ENCODE measurements at regions not wholly inside any gene's neighbourhood (a gene's known extent, or its start where the extent isn't known, plus 50 kb on each side); places are given as distances from the start of the nearest gene placed in this dataset.

DNA sequence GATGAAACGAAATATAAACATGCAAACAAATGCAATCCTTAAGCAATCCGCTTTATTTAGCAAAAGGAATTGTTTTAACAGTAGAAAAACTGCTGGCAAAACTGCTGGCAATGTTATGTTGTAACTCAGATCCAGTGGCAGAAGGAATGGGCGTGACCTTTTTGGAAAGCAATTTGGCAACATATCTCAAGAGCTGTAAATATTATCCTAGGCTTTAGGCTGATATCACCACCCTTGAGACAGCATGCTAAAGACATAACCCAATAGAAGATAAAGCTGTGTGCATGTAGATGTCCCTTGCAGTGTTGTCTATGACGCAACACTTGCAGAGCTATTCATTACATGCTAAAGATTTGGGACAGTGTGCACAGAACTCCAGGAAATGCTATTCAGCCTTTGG lies 138.5 kb downstream of the DICER1 start:
- H3K36me3 ChIP-seq (ENCODE audit: control insufficient read depth in 2 of 2, insufficient read depth in 2 of 2, low read length in 2 of 2): no peaks in the 10 kb centered on the region
- H3K27me3 ChIP-seq (ENCODE audit: control insufficient read depth in 2 of 2, insufficient read depth in 2 of 2, low read length in 2 of 2): peaks cover 0 to 2% of the 10 kb centered on the region in 2 donors
- no peak overlapping the region for H3K4me3 ChIP-seq (ENCODE audit: low read length in 2 of 2)
- H3K9me3 ChIP-seq (ENCODE audit: control insufficient read depth in 2 of 2, low read length in 2 of 2): no peaks in the 10 kb centered on the region
- no peak overlapping the region for H3K27ac ChIP-seq (ENCODE audit: low read depth in 2 of 2, low read length in 2 of 2)
- no peaks in the 10 kb centered on the region for H3K4me1 ChIP-seq (ENCODE audit: control insufficient read depth in 2 of 2, insufficient read depth in 2 of 2, low read length in 2 of 2)
- H3K9ac ChIP-seq (ENCODE audit: low read depth in 1 of 2, low read length in 2 of 2): no peak overlapping the region

DNA sequence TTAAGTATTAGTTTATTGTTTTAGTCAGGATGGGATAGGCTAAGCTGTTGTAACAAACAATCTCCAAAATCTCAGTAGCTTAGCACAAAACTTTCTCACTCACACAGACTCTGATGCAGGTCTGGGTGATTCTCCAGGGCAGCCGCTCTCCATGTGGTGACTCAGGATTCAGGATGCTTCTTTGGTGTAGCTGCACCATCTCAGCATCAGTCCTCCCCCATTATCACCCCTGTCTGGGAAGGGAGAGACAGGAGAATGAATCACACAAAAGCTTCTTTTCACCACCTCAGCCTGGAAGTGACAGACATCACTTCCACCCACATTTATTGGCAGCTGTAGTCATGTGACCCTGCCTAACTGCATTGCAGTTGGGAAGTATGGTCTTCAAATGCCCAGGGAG lies 142.3 kb downstream of the DICER1 start:
- Histone ChIP-seq H3K36me3 (ENCODE audit: control insufficient read depth in 2 of 2, insufficient read depth in 2 of 2, low read length in 2 of 2) (no peaks in the 10 kb centered on the region), H3K9me3 (ENCODE audit: control insufficient read depth in 2 of 2, low read length in 2 of 2) (no peaks in the 10 kb centered on the region), H3K27me3 (ENCODE audit: control insufficient read depth in 2 of 2, insufficient read depth in 2 of 2, low read length in 2 of 2) (peaks cover 2 to 4% of the 10 kb centered on the region in 2 donors), H3K27ac (ENCODE audit: low read depth in 2 of 2, low read length in 2 of 2) (no peak overlapping the region), H3K4me1 (ENCODE audit: control insufficient read depth in 2 of 2, insufficient read depth in 2 of 2, low read length in 2 of 2) (peaks cover 0 to 2% of the 10 kb centered on the region in 2 donors), H3K4me3 (ENCODE audit: low read length in 2 of 2) (no peak overlapping the region), H3K9ac (ENCODE audit: low read depth in 1 of 2, low read length in 2 of 2) (no peak overlapping the region)

GRCh38 chr14:95014036-95014435 lies 143.3 kb downstream of the DICER1 start:
- no peak overlapping the region for H3K27ac ChIP-seq (ENCODE audit: low read depth in 2 of 2, low read length in 2 of 2)
- no peaks in the 10 kb centered on the region for H3K36me3 ChIP-seq (ENCODE audit: control insufficient read depth in 2 of 2, insufficient read depth in 2 of 2, low read length in 2 of 2)
- H3K9me3 ChIP-seq (ENCODE audit: control insufficient read depth in 2 of 2, low read length in 2 of 2): no peaks in the 10 kb centered on the region
- H3K27me3 ChIP-seq (ENCODE audit: control insufficient read depth in 2 of 2, insufficient read depth in 2 of 2, low read length in 2 of 2): peaks cover 2 to 4% of the 10 kb centered on the region in 2 donors
- H3K4me1 ChIP-seq (ENCODE audit: control insufficient read depth in 2 of 2, insufficient read depth in 2 of 2, low read length in 2 of 2): peaks cover 0 to 2% of the 10 kb centered on the region in 2 donors
- no peak overlapping the region for H3K9ac ChIP-seq (ENCODE audit: low read depth in 1 of 2, low read length in 2 of 2)
- no peak overlapping the region for H3K4me3 ChIP-seq (ENCODE audit: low read length in 2 of 2)

DNA sequence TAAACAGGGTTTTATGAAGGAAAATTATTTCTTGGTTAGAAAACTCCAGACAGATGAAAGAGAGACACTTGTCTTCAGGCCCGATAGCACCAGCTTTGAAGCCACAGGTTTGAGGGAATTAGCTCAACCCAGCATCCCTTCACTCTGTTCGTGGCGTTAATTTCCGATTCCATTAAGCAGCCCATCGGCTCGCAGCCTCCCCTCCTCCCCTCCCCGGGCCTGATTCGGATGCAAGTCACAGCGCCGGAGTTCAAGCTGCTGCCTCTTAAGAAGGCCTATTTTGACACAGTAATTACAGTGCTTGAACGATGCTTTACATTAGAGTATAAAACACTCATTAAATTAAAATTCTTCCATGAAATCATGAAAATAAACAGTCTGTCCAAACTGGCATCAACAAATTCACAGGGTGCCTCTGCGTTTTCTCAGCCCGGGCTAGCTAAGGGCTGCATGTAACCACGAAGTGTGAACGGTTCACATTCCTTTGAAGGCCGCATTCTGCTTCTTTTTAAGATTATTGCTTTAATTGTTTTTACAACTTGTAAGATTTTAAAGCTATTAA lies 145.8 kb downstream of the DICER1 start:
- H3K4me1 ChIP-seq (ENCODE audit: control insufficient read depth in 2 of 2, insufficient read depth in 2 of 2, low read length in 2 of 2): peaks cover 0 to 2% of the 10 kb centered on the region in 2 donors
- H3K27ac ChIP-seq (ENCODE audit: low read depth in 2 of 2, low read length in 2 of 2): no peak overlapping the region
- no peaks in the 10 kb centered on the region for H3K9me3 ChIP-seq (ENCODE audit: control insufficient read depth in 2 of 2, low read length in 2 of 2)
- H3K36me3 ChIP-seq (ENCODE audit: control insufficient read depth in 2 of 2, insufficient read depth in 2 of 2, low read length in 2 of 2): no peaks in the 10 kb centered on the region
- H3K27me3 ChIP-seq (ENCODE audit: control insufficient read depth in 2 of 2, insufficient read depth in 2 of 2, low read length in 2 of 2): peaks cover 2 to 4% of the 10 kb centered on the region in 2 donors
- no peak overlapping the region for H3K4me3 ChIP-seq (ENCODE audit: low read length in 2 of 2)
- H3K9ac ChIP-seq (ENCODE audit: low read depth in 1 of 2, low read length in 2 of 2): no peak overlapping the region

- H3K4me1 ChIP-seq (ENCODE audit: control insufficient read depth in 2 of 2, insufficient read depth in 2 of 2, low read length in 2 of 2): peaks cover 0 to 2% of the 10 kb centered on the region in 2 donors
- no peak overlapping the region for H3K27ac ChIP-seq (ENCODE audit: low read depth in 2 of 2, low read length in 2 of 2)
- no peaks in the 10 kb centered on the region for H3K36me3 ChIP-seq (ENCODE audit: control insufficient read depth in 2 of 2, insufficient read depth in 2 of 2, low read length in 2 of 2)
- H3K27me3 ChIP-seq (ENCODE audit: control insufficient read depth in 2 of 2, insufficient read depth in 2 of 2, low read length in 2 of 2): peaks cover 2 to 4% of the 10 kb centered on the region in 2 donors
- no peak overlapping the region for H3K9ac ChIP-seq (ENCODE audit: low read depth in 1 of 2, low read length in 2 of 2)
- no peaks in the 10 kb centered on the region for H3K9me3 ChIP-seq (ENCODE audit: control insufficient read depth in 2 of 2, low read length in 2 of 2)
- H3K4me3 ChIP-seq (ENCODE audit: low read length in 2 of 2): no peak overlapping the region
These were observed 148.7 kb downstream of the DICER1 start for GRCh38 chr14:95008445-95009217.

GRCh38 chr14:95007921-95008320 lies 149.4 kb downstream of the DICER1 start:
- Histone ChIP-seq H3K4me1 (ENCODE audit: control insufficient read depth in 2 of 2, insufficient read depth in 2 of 2, low read length in 2 of 2) (peaks cover 0 to 2% of the 10 kb centered on the region in 2 donors), H3K4me3 (ENCODE audit: low read length in 2 of 2) (no peak overlapping the region), H3K9me3 (ENCODE audit: control insufficient read depth in 2 of 2, low read length in 2 of 2) (no peaks in the 10 kb centered on the region), H3K27ac (ENCODE audit: low read depth in 2 of 2, low read length in 2 of 2) (no peak overlapping the region), H3K36me3 (ENCODE audit: control insufficient read depth in 2 of 2, insufficient read depth in 2 of 2, low read length in 2 of 2) (no peaks in the 10 kb centered on the region), H3K9ac (ENCODE audit: low read depth in 1 of 2, low read length in 2 of 2) (no peak overlapping the region), H3K27me3 (ENCODE audit: control insufficient read depth in 2 of 2, insufficient read depth in 2 of 2, low read length in 2 of 2) (peaks cover 2 to 4% of the 10 kb centered on the region in 2 donors)

DNA sequence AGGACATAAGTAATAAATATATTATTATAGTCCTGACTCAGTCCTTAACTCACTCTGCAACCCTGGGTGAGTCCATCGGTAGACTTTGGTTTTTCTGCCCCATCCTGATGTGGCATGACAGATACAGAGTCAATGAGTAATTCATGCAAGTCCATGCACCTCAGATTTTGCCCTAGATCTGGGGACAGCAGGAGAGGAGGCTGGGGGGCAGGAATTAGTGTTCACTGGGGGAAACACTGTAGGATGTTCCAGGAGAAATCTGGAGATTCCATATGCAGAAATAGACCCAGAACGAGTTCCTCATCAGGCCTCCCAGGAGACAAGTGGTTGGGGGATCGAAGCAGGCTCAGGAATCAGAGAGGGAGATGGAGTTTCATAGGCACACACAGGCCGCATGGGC lies 150.8 kb downstream of the DICER1 start:
- Histone ChIP-seq H3K27ac (ENCODE audit: low read depth in 2 of 2, low read length in 2 of 2) (no peak overlapping the region), H3K4me1 (ENCODE audit: control insufficient read depth in 2 of 2, insufficient read depth in 2 of 2, low read length in 2 of 2) (peaks cover 0 to 2% of the 10 kb centered on the region in 2 donors), H3K4me3 (ENCODE audit: low read length in 2 of 2) (no peak overlapping the region), H3K9ac (ENCODE audit: low read depth in 1 of 2, low read length in 2 of 2) (no peak overlapping the region), H3K27me3 (ENCODE audit: control insufficient read depth in 2 of 2, insufficient read depth in 2 of 2, low read length in 2 of 2) (peaks cover 2 to 4% of the 10 kb centered on the region in 2 donors), H3K36me3 (ENCODE audit: control insufficient read depth in 2 of 2, insufficient read depth in 2 of 2, low read length in 2 of 2) (no peaks in the 10 kb centered on the region), H3K9me3 (ENCODE audit: control insufficient read depth in 2 of 2, low read length in 2 of 2) (no peaks in the 10 kb centered on the region)

GRCh38 chr14:95006051-95006450 lies 151.3 kb downstream of the DICER1 start:
- Histone ChIP-seq H3K36me3 (ENCODE audit: control insufficient read depth in 2 of 2, insufficient read depth in 2 of 2, low read length in 2 of 2) (no peaks in the 10 kb centered on the region), H3K27ac (ENCODE audit: low read depth in 2 of 2, low read length in 2 of 2) (no peak overlapping the region), H3K4me1 (ENCODE audit: control insufficient read depth in 2 of 2, insufficient read depth in 2 of 2, low read length in 2 of 2) (peaks cover 0 to 2% of the 10 kb centered on the region in 2 donors), H3K27me3 (ENCODE audit: control insufficient read depth in 2 of 2, insufficient read depth in 2 of 2, low read length in 2 of 2) (peaks cover 3 to 4% of the 10 kb centered on the region in 2 donors), H3K9me3 (ENCODE audit: control insufficient read depth in 2 of 2, low read length in 2 of 2) (no peaks in the 10 kb centered on the region), H3K4me3 (ENCODE audit: low read length in 2 of 2) (no peak overlapping the region), H3K9ac (ENCODE audit: low read depth in 1 of 2, low read length in 2 of 2) (no peak overlapping the region)

GRCh38 chr14:95003099-95003960 lies 154.0 kb downstream of the DICER1 start:
- Histone ChIP-seq H3K36me3 (ENCODE audit: control insufficient read depth in 2 of 2, insufficient read depth in 2 of 2, low read length in 2 of 2) (no peaks in the 10 kb centered on the region), H3K4me3 (ENCODE audit: low read length in 2 of 2) (no peak overlapping the region), H3K27ac (ENCODE audit: low read depth in 2 of 2, low read length in 2 of 2) (no peak overlapping the region), H3K9ac (ENCODE audit: low read depth in 1 of 2, low read length in 2 of 2) (no peak overlapping the region), H3K9me3 (ENCODE audit: control insufficient read depth in 2 of 2, low read length in 2 of 2) (no peaks in the 10 kb centered on the region), H3K27me3 (ENCODE audit: control insufficient read depth in 2 of 2, insufficient read depth in 2 of 2, low read length in 2 of 2) (peaks cover 0 to 2% of the 10 kb centered on the region in 2 donors), H3K4me1 (ENCODE audit: control insufficient read depth in 2 of 2, insufficient read depth in 2 of 2, low read length in 2 of 2) (no peaks in the 10 kb centered on the region)

GRCh38 chr14:94998685-94999084 lies 158.6 kb downstream of the DICER1 start:
- no peak overlapping the region for H3K27ac ChIP-seq (ENCODE audit: low read depth in 2 of 2, low read length in 2 of 2)
- no peak overlapping the region for H3K9ac ChIP-seq (ENCODE audit: low read depth in 1 of 2, low read length in 2 of 2)
- no peak overlapping the region for H3K4me3 ChIP-seq (ENCODE audit: low read length in 2 of 2)
- H3K4me1 ChIP-seq (ENCODE audit: control insufficient read depth in 2 of 2, insufficient read depth in 2 of 2, low read length in 2 of 2): no peaks in the 10 kb centered on the region
- H3K27me3 ChIP-seq (ENCODE audit: control insufficient read depth in 2 of 2, insufficient read depth in 2 of 2, low read length in 2 of 2): peaks cover 0 to 2% of the 10 kb centered on the region in 2 donors
- no peaks in the 10 kb centered on the region for H3K36me3 ChIP-seq (ENCODE audit: control insufficient read depth in 2 of 2, insufficient read depth in 2 of 2, low read length in 2 of 2)
- no peaks in the 10 kb centered on the region for H3K9me3 ChIP-seq (ENCODE audit: control insufficient read depth in 2 of 2, low read length in 2 of 2)
